ENCODE measurements at regions not wholly inside any gene's neighbourhood (a gene's known extent, or its start where the extent isn't known, plus 50 kb on each side); places are given as distances from the start of the nearest gene placed in this dataset.

DNA sequence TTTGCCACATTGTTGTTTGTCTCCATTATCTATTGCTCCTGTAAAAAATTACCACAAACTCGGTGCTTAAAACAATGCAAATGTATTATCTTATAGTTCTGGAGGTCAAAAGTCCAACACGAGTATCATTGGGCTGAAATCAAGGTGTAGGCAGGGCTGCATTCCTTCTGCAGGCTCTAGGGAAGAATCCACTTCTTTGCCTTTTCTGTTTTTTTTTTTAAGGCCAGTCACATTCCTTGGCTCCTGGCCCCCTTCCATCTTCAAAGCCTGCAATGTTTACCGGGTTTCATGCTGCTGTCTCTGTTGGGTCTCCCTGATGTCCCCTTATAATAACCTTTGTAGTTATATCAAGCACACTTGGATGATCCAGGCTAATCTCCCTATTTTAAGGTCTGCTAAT lies 212.7 kb downstream of the PTBP2 start:
- no peaks in the 10 kb centered on the region for H3K4me1 ChIP-seq (ENCODE audit: control insufficient read depth in 2 of 2, insufficient read depth in 2 of 2, low read length in 2 of 2)
- Mint-ChIP-seq H3K4me1 (no peaks in the 10 kb centered on the region), H3K27me3 (no peaks in the 10 kb centered on the region), H3K4me3 (no peak overlapping the region), H3K27ac (no peak overlapping the region), H3K9me3 (ENCODE audit: insufficient read depth) (no peaks in the 10 kb centered on the region)
- intact Hi-C loops (cut with micrococcal nuclease), result no loop called here
- H2AFZ ChIP-seq (ENCODE audit: insufficient read depth, low read depth, low read length, poor library complexity, severe bottlenecking), result no peak overlapping the region
- H3K9me3 ChIP-seq (ENCODE audit: control extremely low read depth in 1 of 3, control insufficient read depth in 2 of 3, insufficient read depth in 1 of 3, low read length in 2 of 3), result no peaks in the 10 kb centered on the region
- H4K20me1 ChIP-seq (ENCODE audit: control insufficient read depth, insufficient read depth, low read length, poor library complexity, severe bottlenecking), result no peaks in the 10 kb centered on the region
- TF ChIP-seq, protein P1, sequence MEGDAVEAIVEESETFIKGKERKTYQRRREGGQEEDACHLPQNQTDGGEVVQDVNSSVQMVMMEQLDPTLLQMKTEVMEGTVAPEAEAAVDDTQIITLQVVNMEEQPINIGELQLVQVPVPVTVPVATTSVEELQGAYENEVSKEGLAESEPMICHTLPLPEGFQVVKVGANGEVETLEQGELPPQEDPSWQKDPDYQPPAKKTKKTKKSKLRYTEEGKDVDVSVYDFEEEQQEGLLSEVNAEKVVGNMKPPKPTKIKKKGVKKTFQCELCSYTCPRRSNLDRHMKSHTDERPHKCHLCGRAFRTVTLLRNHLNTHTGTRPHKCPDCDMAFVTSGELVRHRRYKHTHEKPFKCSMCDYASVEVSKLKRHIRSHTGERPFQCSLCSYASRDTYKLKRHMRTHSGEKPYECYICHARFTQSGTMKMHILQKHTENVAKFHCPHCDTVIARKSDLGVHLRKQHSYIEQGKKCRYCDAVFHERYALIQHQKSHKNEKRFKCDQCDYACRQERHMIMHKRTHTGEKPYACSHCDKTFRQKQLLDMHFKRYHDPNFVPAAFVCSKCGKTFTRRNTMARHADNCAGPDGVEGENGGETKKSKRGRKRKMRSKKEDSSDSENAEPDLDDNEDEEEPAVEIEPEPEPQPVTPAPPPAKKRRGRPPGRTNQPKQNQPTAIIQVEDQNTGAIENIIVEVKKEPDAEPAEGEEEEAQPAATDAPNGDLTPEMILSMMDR (IDR thresholded peaks at IDR 0.05), result no peak
- no peak for TF ChIP-seq EZH2 (IDR thresholded peaks at IDR 0.05; ENCODE audit: borderline replicate concordance, insufficient read depth, low read depth, low read length, poor library complexity, severe bottlenecking)
- DNase-seq, result no peak
- no peaks in the 10 kb centered on the region for H3K79me2 ChIP-seq (ENCODE audit: control insufficient read depth, insufficient read depth, low read length)
- H3K27ac ChIP-seq (ENCODE audit: low read length in 2 of 2), result no peak overlapping the region
- no peak overlapping the region for H3K9ac ChIP-seq (ENCODE audit: low read length)
- 67% methylated on average over 3 of the region's 3 CpGs for WGBS (ENCODE audit: insufficient coverage)
- no peaks in the 10 kb centered on the region for H3K36me3 ChIP-seq (replicated peaks in 1 of 2; ENCODE audit: control extremely low read depth in 1 of 2, control insufficient read depth in 1 of 2, extremely low read depth in 1 of 2, insufficient read depth in 2 of 2, low read length in 1 of 2)
- H3K4me2 ChIP-seq (replicated peaks; ENCODE audit: low read depth, low read length, poor library complexity, severe bottlenecking), result no peak overlapping the region
- POLR2A ChIA-PET, result no interaction called here
- ATAC-seq (ENCODE audit: low read depth), result no peak
- CTCF ChIA-PET, result no interaction called here
- no peaks in the 10 kb centered on the region for H3K27me3 ChIP-seq (replicated peaks in 1 of 4; ENCODE audit: control extremely low read depth in 1 of 4, control insufficient read depth in 3 of 4, insufficient read depth in 4 of 4, low read length in 3 of 4)
- no peak overlapping the region for H3K4me3 ChIP-seq (ENCODE audit: control extremely low read depth in 1 of 5, extremely low read depth in 1 of 5, insufficient read depth in 1 of 5, low read depth in 2 of 5, low read length in 4 of 5)

DNA sequence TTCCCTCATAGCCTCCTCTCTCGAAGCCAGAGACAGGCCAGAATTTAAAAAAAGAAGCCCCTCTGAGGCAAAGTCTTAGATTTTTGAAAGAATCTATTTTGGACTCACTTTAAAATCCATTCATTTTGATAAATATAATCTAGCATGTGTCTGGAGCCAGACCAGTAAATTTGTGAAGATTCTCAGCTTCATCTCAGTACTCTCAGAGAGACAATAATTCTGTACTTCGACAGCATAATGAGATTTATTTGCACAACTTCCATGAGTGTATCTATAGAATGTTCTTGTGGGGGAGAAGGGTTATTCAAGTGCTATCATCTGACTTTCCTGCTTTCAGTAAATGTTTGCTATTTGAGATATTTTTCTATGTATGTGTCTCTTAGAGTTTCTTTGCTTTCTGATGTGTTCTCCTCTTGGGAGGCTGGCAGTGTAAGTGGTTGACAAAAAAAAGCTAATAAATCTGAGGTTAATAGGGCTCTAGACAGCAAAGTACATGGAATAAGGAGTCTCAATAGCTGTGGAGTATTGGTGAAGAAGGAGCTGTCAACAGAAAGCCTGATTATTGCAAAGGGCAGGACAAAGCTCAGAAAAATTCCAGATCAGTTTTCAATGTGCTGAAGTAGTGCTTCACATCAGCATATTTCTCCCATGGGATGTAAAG lies 223.0 kb downstream of the PTBP2 start:
- Histone ChIP-seq H3K4me1 (ENCODE audit: control insufficient read depth in 2 of 2, insufficient read depth in 2 of 2, low read length in 2 of 2) (no peaks in the 10 kb centered on the region), H3K27ac (ENCODE audit: low read length in 2 of 2) (no peak overlapping the region), H3K4me2 (replicated peaks; ENCODE audit: low read depth, low read length, poor library complexity, severe bottlenecking) (no peak overlapping the region), H3K9ac (ENCODE audit: low read length) (no peak overlapping the region), H3K36me3 (replicated peaks in 1 of 2; ENCODE audit: control extremely low read depth in 1 of 2, control insufficient read depth in 1 of 2, extremely low read depth in 1 of 2, insufficient read depth in 2 of 2, low read length in 1 of 2) (no peaks in the 10 kb centered on the region), H3K27me3 (replicated peaks in 1 of 4; ENCODE audit: control extremely low read depth in 1 of 4, control insufficient read depth in 3 of 4, insufficient read depth in 4 of 4, low read length in 3 of 4) (no peaks in the 10 kb centered on the region), H4K20me1 (ENCODE audit: control insufficient read depth, insufficient read depth, low read length, poor library complexity, severe bottlenecking) (no peaks in the 10 kb centered on the region), H3K9me3 (ENCODE audit: control extremely low read depth in 1 of 3, control insufficient read depth in 2 of 3, insufficient read depth in 1 of 3, low read length in 2 of 3) (no peaks in the 10 kb centered on the region), H3K79me2 (ENCODE audit: control insufficient read depth, insufficient read depth, low read length) (no peaks in the 10 kb centered on the region), H3K4me3 (ENCODE audit: control extremely low read depth in 1 of 5, extremely low read depth in 1 of 5, insufficient read depth in 1 of 5, low read depth in 2 of 5, low read length in 4 of 5) (no peak overlapping the region), H2AFZ (ENCODE audit: insufficient read depth, low read depth, low read length, poor library complexity, severe bottlenecking) (no peak overlapping the region)
- Mint-ChIP-seq H3K4me3 (no peak overlapping the region), H3K27me3 (peaks cover 6% of the 10 kb centered on the region), H3K9me3 (ENCODE audit: insufficient read depth) (no peaks in the 10 kb centered on the region), H3K4me1 (no peaks in the 10 kb centered on the region), H3K27ac (no peak overlapping the region)
- ATAC-seq (ENCODE audit: low read depth) (no peak), DNase-seq (no peak)
- CTCF ChIA-PET, result no interaction called here
- no CpG with 5 or more reads among the region's 2 CpGs for WGBS (ENCODE audit: insufficient coverage)
- POLR2A ChIA-PET, result no interaction called here
- no peak for TF ChIP-seq EZH2 (IDR thresholded peaks at IDR 0.05; ENCODE audit: borderline replicate concordance, insufficient read depth, low read depth, low read length, poor library complexity, severe bottlenecking)
- TF ChIP-seq, protein P1 (IDR thresholded peaks at IDR 0.05), result no peak
- intact Hi-C loops (cut with micrococcal nuclease), result no loop called here

Data from B cell (primary cell).